AG04450 (cell line): ENCODE measurements at regions not wholly inside any gene's neighbourhood (a gene's known extent, or its start where the extent isn't known, plus 50 kb on each side); places are given as distances from the start of the nearest gene placed in this dataset.

Experiments
- CTCF ChIA-PET: fragments of 300-600, 350-600 bp; formaldehyde crosslinking; extraction: SDS; loops from one replicate; lab custom pipeline; 2022; ENCODE audit warnings: antibody characterized with exemption, inconsistent platforms; lab: Charles Lee
- POLR2A ChIA-PET: fragments of 350-600 bp; formaldehyde crosslinking; extraction: SDS; loops from one replicate; lab custom pipeline; 2021; ENCODE audit warnings: antibody characterized with exemption, inconsistent platforms; lab: Yijun Ruan, JAX
- DNase-seq: peaks from one replicate; pipeline ENCODE4 v3.0.0-alpha.2; 2011; ENCODE audit warnings: low read depth, low spot score
- H3K27ac ChIP-seq: one replicate; pipeline ENCODE4 v1.5.1; 2012; ENCODE audit warnings: low read depth, low read length, control low read depth
- H3K27me3 ChIP-seq: one replicate; pipeline ENCODE4 v1.6.0; 2012; ENCODE audit warnings: low read length; ENCODE audit not compliant: control insufficient read depth, insufficient read depth
- H3K4me3 ChIP-seq: 2 replicates; pipeline ENCODE4 v1.5.1; 2011; ENCODE audit warnings: mild to moderate bottlenecking, low read depth, low read length, control low read depth
- H3K9me3 ChIP-seq: 2 replicates; pipeline ENCODE4 v1.5.1; 2012; ENCODE audit warnings: low read length; ENCODE audit not compliant: control insufficient read depth, insufficient read depth
- TF ChIP-seq, protein P1 (sequence below): IDR thresholded peaks from 2 replicates; pipeline ENCODE4 v1.5.1; 2011; ENCODE audit warnings: low read depth, low read length, control low read depth, inconsistent platforms

DNA sequence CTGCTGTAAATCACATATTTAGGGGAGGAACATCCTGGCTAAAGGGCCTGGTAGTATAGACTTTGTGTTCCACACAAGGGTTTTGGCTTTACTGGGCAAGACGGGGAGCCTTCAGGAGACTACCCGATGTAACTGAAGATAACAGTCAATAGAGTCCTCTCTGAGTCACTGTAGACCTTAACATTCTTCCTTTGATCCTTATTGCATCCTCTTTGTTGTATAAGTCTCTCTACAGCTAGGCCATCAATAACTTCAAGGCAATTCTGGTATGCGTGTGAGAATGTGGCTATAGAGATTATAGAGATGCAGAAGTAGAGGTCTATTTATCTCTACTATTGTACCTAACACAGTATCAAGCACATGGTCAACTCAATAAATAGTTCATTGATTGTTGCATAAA is 67.3 kb upstream of the STK32A start:
- ChIA-PET POLR2A (no interaction called here), CTCF (interaction anchor here (2.4 kb wide), 1 partner anchor 21 kb away, joined by 10 read pairs; no protein-coding TSS in a partner anchor)
- H3K4me3 ChIP-seq, result no peak overlapping the region
- no peaks in the 10 kb centered on the region for H3K9me3 ChIP-seq
- DNase-seq, result no peak
- TF ChIP-seq, protein P1, sequence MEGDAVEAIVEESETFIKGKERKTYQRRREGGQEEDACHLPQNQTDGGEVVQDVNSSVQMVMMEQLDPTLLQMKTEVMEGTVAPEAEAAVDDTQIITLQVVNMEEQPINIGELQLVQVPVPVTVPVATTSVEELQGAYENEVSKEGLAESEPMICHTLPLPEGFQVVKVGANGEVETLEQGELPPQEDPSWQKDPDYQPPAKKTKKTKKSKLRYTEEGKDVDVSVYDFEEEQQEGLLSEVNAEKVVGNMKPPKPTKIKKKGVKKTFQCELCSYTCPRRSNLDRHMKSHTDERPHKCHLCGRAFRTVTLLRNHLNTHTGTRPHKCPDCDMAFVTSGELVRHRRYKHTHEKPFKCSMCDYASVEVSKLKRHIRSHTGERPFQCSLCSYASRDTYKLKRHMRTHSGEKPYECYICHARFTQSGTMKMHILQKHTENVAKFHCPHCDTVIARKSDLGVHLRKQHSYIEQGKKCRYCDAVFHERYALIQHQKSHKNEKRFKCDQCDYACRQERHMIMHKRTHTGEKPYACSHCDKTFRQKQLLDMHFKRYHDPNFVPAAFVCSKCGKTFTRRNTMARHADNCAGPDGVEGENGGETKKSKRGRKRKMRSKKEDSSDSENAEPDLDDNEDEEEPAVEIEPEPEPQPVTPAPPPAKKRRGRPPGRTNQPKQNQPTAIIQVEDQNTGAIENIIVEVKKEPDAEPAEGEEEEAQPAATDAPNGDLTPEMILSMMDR, result no peak
- H3K27me3 ChIP-seq, result no peaks in the 10 kb centered on the region
- no peak overlapping the region for H3K27ac ChIP-seq

DNA sequence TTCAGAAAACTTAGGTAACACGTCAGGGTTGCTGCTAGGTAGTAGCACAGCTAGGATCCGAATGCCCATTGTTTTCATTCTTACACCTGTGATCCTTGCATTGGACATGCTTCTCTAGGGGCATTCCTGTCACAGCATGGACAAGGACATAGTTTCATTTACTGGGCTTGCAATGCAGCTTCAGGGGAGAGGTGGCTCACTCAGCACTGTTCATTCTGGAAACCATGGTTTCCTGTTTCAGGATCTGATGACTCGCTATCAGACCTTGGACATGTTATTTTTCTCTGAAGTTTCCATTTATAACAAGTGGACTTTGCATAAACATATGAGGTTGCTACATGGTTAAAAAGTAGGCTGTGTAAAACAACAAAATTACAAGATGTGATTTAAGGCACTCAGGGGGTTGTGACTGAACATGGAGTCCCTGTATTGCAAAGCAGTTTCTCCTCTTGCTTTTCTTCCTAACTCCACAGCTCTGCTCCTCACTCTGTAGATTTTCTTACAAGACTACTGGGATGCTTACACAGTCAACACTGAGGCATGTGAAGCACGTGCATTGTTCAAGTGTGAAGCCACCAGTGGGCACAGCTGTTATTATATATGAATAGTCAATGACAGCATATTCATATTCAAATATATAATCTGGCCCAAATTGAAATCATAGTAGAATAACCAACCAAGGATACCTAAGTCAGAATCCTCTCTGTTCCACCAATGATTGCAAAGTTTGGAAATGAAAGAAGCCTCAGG is 66.1 kb upstream of the STK32A start:
- Histone ChIP-seq H3K4me3 (no peak overlapping the region), H3K9me3 (no peaks in the 10 kb centered on the region), H3K27ac (no peak overlapping the region), H3K27me3 (no peaks in the 10 kb centered on the region)
- POLR2A ChIA-PET, result no interaction called here
- CTCF ChIA-PET, result interaction anchor here (2.4 kb wide), 1 partner anchor 20 kb away, joined by 10 read pairs; no protein-coding TSS in a partner anchor
- no peak for DNase-seq
- TF ChIP-seq, protein P1, result no peak

DNA sequence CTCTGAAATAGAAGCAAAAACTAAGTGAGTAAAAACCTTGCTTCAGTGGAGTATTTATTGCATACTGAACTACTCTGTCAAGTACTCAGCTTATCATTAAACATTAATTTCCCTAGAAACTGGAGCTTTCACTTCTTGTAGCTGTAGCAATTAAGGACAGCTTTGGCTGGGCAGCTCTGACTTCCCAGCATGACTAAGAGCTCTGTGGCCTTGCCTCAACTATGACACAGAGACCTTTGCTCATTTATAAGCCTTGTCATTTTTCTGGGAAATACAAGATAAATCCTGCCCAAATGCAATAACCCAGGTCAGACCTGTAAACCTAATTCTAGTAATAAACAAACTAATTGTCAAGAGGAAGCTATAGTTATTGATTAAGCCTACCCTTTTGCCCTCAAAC is 65.4 kb upstream of the STK32A start:
- no peak overlapping the region for H3K27ac ChIP-seq
- POLR2A ChIA-PET, result no interaction called here
- H3K9me3 ChIP-seq, result no peaks in the 10 kb centered on the region
- H3K27me3 ChIP-seq, result no peaks in the 10 kb centered on the region
- TF ChIP-seq, protein P1, result no peak
- CTCF ChIA-PET, result interaction anchor here (2.4 kb wide), 1 partner anchor 19 kb away, joined by 10 read pairs; no protein-coding TSS in a partner anchor
- no peak for DNase-seq
- no peak overlapping the region for H3K4me3 ChIP-seq

DNA sequence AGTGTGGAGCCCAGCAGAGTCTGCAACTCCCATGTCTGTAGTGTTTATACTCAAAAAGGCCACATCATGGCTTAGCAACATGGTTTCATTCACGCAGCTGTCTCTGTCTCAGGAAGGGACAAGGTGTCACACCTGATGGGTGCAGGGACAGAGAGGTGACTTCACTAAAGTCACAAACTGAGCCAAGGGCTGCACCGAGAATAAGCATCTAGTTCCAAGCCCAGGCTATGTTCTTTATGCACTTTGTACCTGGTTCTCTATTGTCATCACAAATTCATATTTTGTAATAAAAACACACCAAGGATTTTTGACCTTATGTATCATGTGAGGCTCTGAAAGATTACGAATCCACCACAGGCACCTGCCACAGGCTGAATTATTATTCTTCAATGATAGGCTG is 64.9 kb upstream of the STK32A start:
- ChIA-PET CTCF (interaction anchor here (2.4 kb wide), 1 partner anchor 18 kb away, joined by 10 read pairs; no protein-coding TSS in a partner anchor), POLR2A (no interaction called here)
- no peak overlapping the region for H3K27ac ChIP-seq
- H3K27me3 ChIP-seq, result no peaks in the 10 kb centered on the region
- DNase-seq, result no peak
- H3K9me3 ChIP-seq, result no peaks in the 10 kb centered on the region
- H3K4me3 ChIP-seq, result no peak overlapping the region
- TF ChIP-seq, protein P1, result no peak

DNA sequence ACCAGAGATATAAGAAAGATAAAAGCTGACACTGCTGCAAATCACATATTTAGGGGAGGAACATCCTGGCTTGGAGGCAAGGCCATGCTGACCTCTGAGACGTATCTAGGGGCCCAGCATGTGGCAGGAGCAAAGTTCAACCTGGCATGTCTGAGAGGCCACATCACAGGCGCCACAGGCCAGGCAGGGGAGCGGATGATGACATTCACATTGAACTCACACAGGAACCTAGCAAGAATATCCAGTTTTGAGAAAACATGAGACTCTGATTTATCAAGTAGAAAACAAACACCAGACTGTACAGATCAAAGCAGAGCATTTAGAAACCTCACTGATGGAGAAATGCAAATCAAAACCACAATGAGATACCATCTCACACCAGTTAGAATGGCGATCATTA is 64.2 kb upstream of the STK32A start:
- ChIA-PET CTCF (no interaction called here), POLR2A (no interaction called here)
- Histone ChIP-seq H3K27ac (no peak overlapping the region), H3K9me3 (no peaks in the 10 kb centered on the region), H3K27me3 (no peaks in the 10 kb centered on the region), H3K4me3 (no peak overlapping the region)
- TF ChIP-seq, protein P1, result no peak
- DNase-seq, result no peak
